SK-N-SH treated with all-trans-retinoic acid at 6 μM for 48 hours (cell line): ENCODE measurements at regions not wholly inside any gene's neighbourhood (a gene's known extent, or its start where the extent isn't known, plus 50 kb on each side); places are given as distances from the start of the nearest gene placed in this dataset.

Source experiments
- ARNTL ChIP-seq: fragments of 450-650 bp; formaldehyde crosslinking; IDR thresholded peaks from 2 replicates; pipeline ENCODE4 v1.5.0; 2020; ENCODE audit warnings: low read depth, mild to moderate bottlenecking, moderate library complexity, borderline replicate concordance
- BACH2 ChIP-seq: fragments of 250-450 bp; sonication (Bioruptor Pico); IDR thresholded peaks from 2 replicates; pipeline ENCODE4 v1.9.0; 2021; ENCODE audit warnings: mild to moderate bottlenecking, borderline replicate concordance
- ESRRG ChIP-seq: fragments of 250-450 bp; sonication (Bioruptor Pico); IDR thresholded peaks from 2 replicates; pipeline ENCODE4 v1.6.1; 2021; ENCODE audit warnings: mild to moderate bottlenecking
- GLIS3 ChIP-seq: fragments of 250-450 bp; sonication (Bioruptor Pico); IDR thresholded peaks from 2 replicates; pipeline ENCODE4 v1.5.0; 2020; ENCODE audit warnings: mild to moderate bottlenecking, moderate library complexity
- ISL1 ChIP-seq: fragments of 250-450 bp; sonication (Bioruptor Pico); IDR thresholded peaks from 2 replicates; pipeline ENCODE4 v2.1.2; 2022; ENCODE audit warnings: mild to moderate bottlenecking, moderate library complexity
- OSR1 ChIP-seq: fragments of 250-450 bp; sonication (Bioruptor Pico); IDR thresholded peaks from 2 replicates; pipeline ENCODE4 v1.8.0; 2022; ENCODE audit warnings: moderate library complexity, mild to moderate bottlenecking, inconsistent platforms
- TCF4 ChIP-seq: fragments of 250-450 bp; sonication (Bioruptor Pico); IDR thresholded peaks from 2 replicates; pipeline ENCODE4 v1.8.0; 2021; ENCODE audit warnings: mild to moderate bottlenecking, moderate library complexity, borderline replicate concordance
- ZFP30 ChIP-seq: fragments of 450-650 bp; formaldehyde crosslinking; IDR thresholded peaks from 2 replicates; pipeline ENCODE4 v1.5.0; 2022; ENCODE audit warnings: mild to moderate bottlenecking, moderate library complexity
- ZNF565 ChIP-seq: fragments of 450-650 bp; formaldehyde crosslinking; conservative IDR thresholded peaks from 2 replicates; pipeline ENCODE4 v1.5.0; 2020; ENCODE audit warnings: low read depth, mild to moderate bottlenecking, moderate library complexity
- TF ChIP-seq, protein P1 (sequence below): fragments of 250-450 bp; sonication (Bioruptor Pico); IDR thresholded peaks from 2 replicates; pipeline ENCODE4 v1.8.0; 2021; ENCODE audit warnings: low read depth, mild to moderate bottlenecking, moderate library complexity, borderline replicate concordance
- TF ChIP-seq, protein P2 (sequence below): fragments of 250-450 bp; sonication (Bioruptor Pico); IDR thresholded peaks from 2 replicates; pipeline ENCODE4 v1.5.1; 2020; ENCODE audit warnings: low read depth, mild to moderate bottlenecking, moderate library complexity
- TF ChIP-seq, protein P3 (sequence below): fragments of 250-450 bp; sonication (Bioruptor Pico); IDR thresholded peaks from 2 replicates; pipeline ENCODE4 v1.5.0; 2020; ENCODE audit warnings: mild to moderate bottlenecking, moderate library complexity
- TF ChIP-seq, protein P4 (sequence below): fragments of 250-450 bp; sonication (Bioruptor Pico); IDR thresholded peaks from 2 replicates; pipeline ENCODE4 v1.8.0; 2020; ENCODE audit warnings: mild to moderate bottlenecking, moderate library complexity, borderline replicate concordance

DNA sequence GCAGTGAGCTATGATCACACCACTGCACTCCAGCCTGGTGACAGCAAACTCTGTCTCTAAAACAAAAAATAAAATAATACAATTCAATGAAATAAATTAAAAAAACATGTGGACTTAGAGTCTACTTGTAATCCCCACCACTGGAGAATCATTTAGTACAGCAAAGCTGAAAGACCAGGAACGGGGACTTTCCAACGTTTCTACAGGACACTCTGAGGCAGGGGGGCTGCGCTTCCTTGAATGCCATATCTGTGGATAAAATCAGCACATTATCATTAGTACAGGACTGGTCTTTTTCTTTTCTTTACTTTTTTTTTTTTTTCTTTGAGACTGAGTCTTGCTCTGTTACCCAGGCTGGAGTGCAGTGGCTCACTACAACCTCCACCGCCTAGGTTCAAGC lies 124.8 kb downstream of the MXRA5 start:
- TF ChIP-seq ESRRG (CRISPR knock-in tag) (no peak), ISL1 (CRISPR knock-in tag) (no peak), ARNTL (CRISPR knock-in tag) (no peak), TCF4 (CRISPR knock-in tag) (no peak), ZNF565 (CRISPR knock-in tag) (no peak), ZFP30 (CRISPR knock-in tag) (no peak), BACH2 (no peak), OSR1 (CRISPR knock-in tag) (no peak), GLIS3 (CRISPR knock-in tag) (no peak)
- TF ChIP-seq, protein P1, sequence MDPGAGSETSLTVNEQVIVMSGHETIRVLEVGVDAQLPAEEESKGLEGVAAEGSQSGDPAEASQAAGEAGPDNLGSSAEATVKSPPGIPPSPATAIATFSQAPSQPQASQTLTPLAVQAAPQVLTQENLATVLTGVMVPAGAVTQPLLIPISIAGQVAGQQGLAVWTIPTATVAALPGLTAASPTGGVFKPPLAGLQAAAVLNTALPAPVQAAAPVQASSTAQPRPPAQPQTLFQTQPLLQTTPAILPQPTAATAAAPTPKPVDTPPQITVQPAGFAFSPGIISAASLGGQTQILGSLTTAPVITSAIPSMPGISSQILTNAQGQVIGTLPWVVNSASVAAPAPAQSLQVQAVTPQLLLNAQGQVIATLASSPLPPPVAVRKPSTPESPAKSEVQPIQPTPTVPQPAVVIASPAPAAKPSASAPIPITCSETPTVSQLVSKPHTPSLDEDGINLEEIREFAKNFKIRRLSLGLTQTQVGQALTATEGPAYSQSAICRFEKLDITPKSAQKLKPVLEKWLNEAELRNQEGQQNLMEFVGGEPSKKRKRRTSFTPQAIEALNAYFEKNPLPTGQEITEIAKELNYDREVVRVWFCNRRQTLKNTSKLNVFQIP (CRISPR knock-in tag): no peak
- TF ChIP-seq, protein P2, sequence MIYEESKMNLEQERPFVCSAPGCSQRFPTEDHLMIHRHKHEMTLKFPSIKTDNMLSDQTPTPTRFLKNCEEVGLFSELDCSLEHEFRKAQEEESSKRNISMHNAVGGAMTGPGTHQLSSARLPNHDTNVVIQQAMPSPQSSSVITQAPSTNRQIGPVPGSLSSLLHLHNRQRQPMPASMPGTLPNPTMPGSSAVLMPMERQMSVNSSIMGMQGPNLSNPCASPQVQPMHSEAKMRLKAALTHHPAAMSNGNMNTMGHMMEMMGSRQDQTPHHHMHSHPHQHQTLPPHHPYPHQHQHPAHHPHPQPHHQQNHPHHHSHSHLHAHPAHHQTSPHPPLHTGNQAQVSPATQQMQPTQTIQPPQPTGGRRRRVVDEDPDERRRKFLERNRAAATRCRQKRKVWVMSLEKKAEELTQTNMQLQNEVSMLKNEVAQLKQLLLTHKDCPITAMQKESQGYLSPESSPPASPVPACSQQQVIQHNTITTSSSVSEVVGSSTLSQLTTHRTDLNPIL (CRISPR knock-in tag): no peak
- TF ChIP-seq, protein P3, sequence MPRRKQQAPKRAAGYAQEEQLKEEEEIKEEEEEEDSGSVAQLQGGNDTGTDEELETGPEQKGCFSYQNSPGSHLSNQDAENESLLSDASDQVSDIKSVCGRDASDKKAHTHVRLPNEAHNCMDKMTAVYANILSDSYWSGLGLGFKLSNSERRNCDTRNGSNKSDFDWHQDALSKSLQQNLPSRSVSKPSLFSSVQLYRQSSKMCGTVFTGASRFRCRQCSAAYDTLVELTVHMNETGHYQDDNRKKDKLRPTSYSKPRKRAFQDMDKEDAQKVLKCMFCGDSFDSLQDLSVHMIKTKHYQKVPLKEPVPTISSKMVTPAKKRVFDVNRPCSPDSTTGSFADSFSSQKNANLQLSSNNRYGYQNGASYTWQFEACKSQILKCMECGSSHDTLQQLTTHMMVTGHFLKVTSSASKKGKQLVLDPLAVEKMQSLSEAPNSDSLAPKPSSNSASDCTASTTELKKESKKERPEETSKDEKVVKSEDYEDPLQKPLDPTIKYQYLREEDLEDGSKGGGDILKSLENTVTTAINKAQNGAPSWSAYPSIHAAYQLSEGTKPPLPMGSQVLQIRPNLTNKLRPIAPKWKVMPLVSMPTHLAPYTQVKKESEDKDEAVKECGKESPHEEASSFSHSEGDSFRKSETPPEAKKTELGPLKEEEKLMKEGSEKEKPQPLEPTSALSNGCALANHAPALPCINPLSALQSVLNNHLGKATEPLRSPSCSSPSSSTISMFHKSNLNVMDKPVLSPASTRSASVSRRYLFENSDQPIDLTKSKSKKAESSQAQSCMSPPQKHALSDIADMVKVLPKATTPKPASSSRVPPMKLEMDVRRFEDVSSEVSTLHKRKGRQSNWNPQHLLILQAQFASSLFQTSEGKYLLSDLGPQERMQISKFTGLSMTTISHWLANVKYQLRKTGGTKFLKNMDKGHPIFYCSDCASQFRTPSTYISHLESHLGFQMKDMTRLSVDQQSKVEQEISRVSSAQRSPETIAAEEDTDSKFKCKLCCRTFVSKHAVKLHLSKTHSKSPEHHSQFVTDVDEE (CRISPR knock-in tag): no peak
- TF ChIP-seq, protein P4, sequence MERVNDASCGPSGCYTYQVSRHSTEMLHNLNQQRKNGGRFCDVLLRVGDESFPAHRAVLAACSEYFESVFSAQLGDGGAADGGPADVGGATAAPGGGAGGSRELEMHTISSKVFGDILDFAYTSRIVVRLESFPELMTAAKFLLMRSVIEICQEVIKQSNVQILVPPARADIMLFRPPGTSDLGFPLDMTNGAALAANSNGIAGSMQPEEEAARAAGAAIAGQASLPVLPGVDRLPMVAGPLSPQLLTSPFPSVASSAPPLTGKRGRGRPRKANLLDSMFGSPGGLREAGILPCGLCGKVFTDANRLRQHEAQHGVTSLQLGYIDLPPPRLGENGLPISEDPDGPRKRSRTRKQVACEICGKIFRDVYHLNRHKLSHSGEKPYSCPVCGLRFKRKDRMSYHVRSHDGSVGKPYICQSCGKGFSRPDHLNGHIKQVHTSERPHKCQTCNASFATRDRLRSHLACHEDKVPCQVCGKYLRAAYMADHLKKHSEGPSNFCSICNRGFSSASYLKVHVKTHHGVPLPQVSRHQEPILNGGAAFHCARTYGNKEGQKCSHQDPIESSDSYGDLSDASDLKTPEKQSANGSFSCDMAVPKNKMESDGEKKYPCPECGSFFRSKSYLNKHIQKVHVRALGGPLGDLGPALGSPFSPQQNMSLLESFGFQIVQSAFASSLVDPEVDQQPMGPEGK (CRISPR knock-in tag): no peak
